H1 (cell line): ENCODE measurements at regions not wholly inside any gene's neighbourhood (a gene's known extent, or its start where the extent isn't known, plus 50 kb on each side); places are given as distances from the start of the nearest gene placed in this dataset.

Experiments used
- CTCF ChIA-PET: fragments of 300-600 bp; sonication (Branson Sonifier 250); formaldehyde crosslinking; loops from one replicate; lab custom pipeline; 2021; ENCODE audit not compliant: partially characterized antibody; lab: Charles Lee
- POLR2A ChIA-PET: fragments of 300-600 bp; sonication (Branson Sonifier 250); formaldehyde crosslinking; loops from one replicate; lab custom pipeline; 2021; ENCODE audit warnings: inconsistent platforms; ENCODE audit not compliant: partially characterized antibody; lab: Charles Lee
- DNase-seq, 2 experiments: peaks; one replicate each; pipeline versions ENCODE4 v3.0.0 to v3.0.0-alpha.2; 2010 to 2022; ENCODE audit warnings: low spot score in 2 of 2, low read depth in 1 of 2, mixed read lengths in 1 of 2
- FAIRE-seq: peaks from 2 replicates; lab custom pipeline; 2011; peaks lifted over from hg19 to GRCh38; lab: Jason Lieb, UNC
- H2AFZ ChIP-seq: 2 replicates; pipeline ENCODE4 v1.8.1; 2012; ENCODE audit warnings: low read length, inconsistent platforms
- H2AK5ac ChIP-seq: 2 replicates; pipeline ENCODE4 v1.6.1; 2013; ENCODE audit warnings: low read depth, low read length
- H2BK120ac ChIP-seq: replicated peaks from 2 replicates; pipeline ENCODE3; 2013; ENCODE audit warnings: low read depth, low read length, inconsistent platforms
- H2BK12ac ChIP-seq: 2 replicates; pipeline ENCODE4 v1.6.1; 2013; ENCODE audit warnings: low read depth, low read length
- H2BK15ac ChIP-seq: 2 replicates; pipeline ENCODE4 v1.6.1; 2013; ENCODE audit warnings: low read length
- H2BK20ac ChIP-seq: 2 replicates; pipeline ENCODE4 v1.6.1; 2013; ENCODE audit warnings: low read length
- H2BK5ac ChIP-seq: 2 replicates; pipeline ENCODE4 v1.6.1; 2013; ENCODE audit warnings: low read depth, low read length
- H3K14ac ChIP-seq: 2 replicates; pipeline ENCODE4 v1.6.1; 2013; ENCODE audit warnings: inconsistent platforms; ENCODE audit not compliant: insufficient read length
- H3K18ac ChIP-seq: 2 replicates; pipeline ENCODE4 v1.6.1; 2013; ENCODE audit warnings: low read length; ENCODE audit errors: extremely low read depth
- H3K23ac ChIP-seq: 2 replicates; pipeline ENCODE4 v1.6.1; 2013; ENCODE audit warnings: inconsistent platforms; ENCODE audit not compliant: insufficient read length
- H3K23me2 ChIP-seq: 2 replicates; pipeline ENCODE4 v1.6.1; 2013; ENCODE audit warnings: low read depth, low read length
- H3K27ac ChIP-seq: 2 replicates; pipeline ENCODE4 v1.6.1; 2011; ENCODE audit warnings: low read depth, low read length, inconsistent platforms
- H3K27me3 ChIP-seq, 4 experiments: replicated peaks in 1 of 4; 1 replicate in 1 of 4; 2 replicates in 3 of 4; pipeline versions ENCODE4 v1.6.1 to v1.8.1; 2011 to 2013; ENCODE audit warnings: low read length in 3 of 4, mild to moderate bottlenecking in 3 of 4, inconsistent platforms in 2 of 4, mixed read lengths in 2 of 4, moderate library complexity in 1 of 4; ENCODE audit not compliant: control insufficient read depth in 3 of 4, insufficient read depth in 3 of 4; ENCODE audit errors: extremely low read depth in 1 of 4
- H3K36me3 ChIP-seq, 4 experiments: 2 replicates each; pipeline versions ENCODE4 v1.6.1 to v1.8.1; 2011 to 2013; ENCODE audit warnings: mild to moderate bottlenecking in 4 of 4, low read length in 3 of 4, moderate library complexity in 2 of 4, control low read depth in 1 of 4, inconsistent platforms in 1 of 4; ENCODE audit not compliant: insufficient read depth in 4 of 4, control insufficient read depth in 2 of 4
- H3K4ac ChIP-seq: replicated peaks from 2 replicates; pipeline ENCODE3; 2013; ENCODE audit warnings: low read length, low read depth, mixed read lengths, inconsistent platforms; ENCODE audit not compliant: insufficient read length
- H3K4me1 ChIP-seq, 4 experiments: replicated peaks in 1 of 4; 1 replicate in 1 of 4; 2 replicates in 3 of 4; pipeline versions ENCODE4 v1.6.1 to v1.8.1; 2011 to 2013; ENCODE audit warnings: low read length in 3 of 4, inconsistent platforms in 2 of 4, mixed read lengths in 1 of 4; ENCODE audit not compliant: insufficient read depth in 4 of 4, control insufficient read depth in 3 of 4
- H3K4me2 ChIP-seq, 2 experiments: 2 replicates each; pipeline versions ENCODE4 v1.6.1 to v1.8.1; 2011 to 2013; ENCODE audit warnings: low read depth in 2 of 2, low read length in 2 of 2, control low read depth in 1 of 2, inconsistent platforms in 1 of 2, mild to moderate bottlenecking in 1 of 2; ENCODE audit not compliant: insufficient read depth in 1 of 2
- H3K4me3 ChIP-seq, 4 experiments: fragments of 200-600, 300-600 bp in 1 of 4; sonication (generic), shearing (Covaris generic), sonication (Bioruptor Twin) in 1 of 4; 2 replicates each; pipeline versions ENCODE4 v1.5.1 to v1.8.1; 2011 to 2016; ENCODE audit warnings: low read length in 4 of 4, low read depth in 3 of 4, control low read depth in 2 of 4, inconsistent platforms in 2 of 4, mild to moderate bottlenecking in 2 of 4, mixed read lengths in 1 of 4, moderate library complexity in 1 of 4; ENCODE audit not compliant: insufficient read depth in 2 of 4; ENCODE audit errors: extremely low read depth in 1 of 4
- H3K56ac ChIP-seq: replicated peaks from 2 replicates; pipeline ENCODE3; 2013; ENCODE audit warnings: low read depth, mild to moderate bottlenecking, mixed read lengths, low read length, inconsistent platforms; ENCODE audit not compliant: insufficient read length
- H3K79me1 ChIP-seq: 2 replicates; pipeline ENCODE4 v1.6.1; 2013; ENCODE audit warnings: low read depth, low read length, control low read depth
- H3K79me2 ChIP-seq, 2 experiments: 2 replicates each; pipeline versions ENCODE4 v1.6.1 to v1.8.1; 2012 to 2013; ENCODE audit warnings: low read length in 2 of 2, mild to moderate bottlenecking in 2 of 2, inconsistent platforms in 1 of 2; ENCODE audit not compliant: insufficient read depth in 2 of 2, control insufficient read depth in 1 of 2
- H3K9ac ChIP-seq, 4 experiments: replicated peaks in 1 of 4; 1 replicate in 1 of 4; 2 replicates in 3 of 4; pipeline versions ENCODE4 v1.6.1 to v1.8.1; 2011 to 2013; ENCODE audit warnings: low read depth in 3 of 4, low read length in 3 of 4, control low read depth in 2 of 4, mild to moderate bottlenecking in 2 of 4, moderate library complexity in 2 of 4, inconsistent platforms in 1 of 4; ENCODE audit errors: extremely low read depth in 1 of 4
- H3K9me3 ChIP-seq, 2 experiments: 2 replicates each; pipeline versions ENCODE4 v1.6.1 to v1.8.1; 2012 to 2013; ENCODE audit warnings: mild to moderate bottlenecking in 2 of 2, moderate library complexity in 2 of 2, control low read depth in 1 of 2, inconsistent platforms in 1 of 2, low read depth in 1 of 2, low read length in 1 of 2, mixed read lengths in 1 of 2; ENCODE audit not compliant: insufficient read depth in 2 of 2
- H4K20me1 ChIP-seq, 2 experiments: replicated peaks in 1 of 2; 2 replicates each; pipeline versions ENCODE3 to v1.8.1; 2011 to 2013; ENCODE audit warnings: inconsistent platforms in 2 of 2, low read length in 2 of 2, mild to moderate bottlenecking in 1 of 2; ENCODE audit not compliant: insufficient read depth in 2 of 2, control insufficient read depth in 1 of 2
- H4K5ac ChIP-seq: 2 replicates; pipeline ENCODE4 v1.6.1; 2013; ENCODE audit warnings: low read length, low read depth, mixed read lengths, inconsistent platforms; ENCODE audit not compliant: insufficient read length
- H4K8ac ChIP-seq: 2 replicates; pipeline ENCODE4 v1.8.0; 2013; ENCODE audit warnings: mild to moderate bottlenecking, moderate library complexity, low read length, inconsistent platforms; ENCODE audit not compliant: insufficient read depth; ENCODE audit errors: extremely low read depth
- H4K91ac ChIP-seq: replicated peaks from 2 replicates; pipeline ENCODE3; 2013; ENCODE audit warnings: low read length, mixed read lengths, inconsistent platforms; ENCODE audit not compliant: insufficient read length
- ASH2L ChIP-seq: fragments of 200-600, 300-600 bp; sonication (generic); IDR thresholded peaks from one replicate; pipeline ENCODE4 v1.7.1; 2017; ENCODE audit warnings: low read length
- ATF3 ChIP-seq: IDR thresholded peaks from 2 replicates; pipeline ENCODE4 v1.6.1; 2011; ENCODE audit warnings: low read depth, mild to moderate bottlenecking, low read length; ENCODE audit not compliant: insufficient read depth
- CTCF ChIP-seq, 3 experiments: IDR thresholded peaks; 1 replicate in 2 of 3; 2 replicates in 1 of 3; pipeline versions ENCODE4 v1.5.1 to v1.6.1; 2011; ENCODE audit warnings: low read length in 3 of 3, mild to moderate bottlenecking in 3 of 3, inconsistent platforms in 2 of 3, low read depth in 1 of 3, moderate library complexity in 1 of 3; ENCODE audit not compliant: insufficient read depth in 1 of 3; ENCODE audit errors: control extremely low read depth in 1 of 3
- HDAC2 ChIP-seq, 2 experiments: fragments of 300-600 bp in 1 of 2; sonication (generic) in 1 of 2; IDR thresholded peaks; 2 replicates each; pipeline ENCODE4 v1.6.1; 2011 to 2012; ENCODE audit warnings: low read depth in 2 of 2, low read length in 2 of 2, mild to moderate bottlenecking in 2 of 2, moderate library complexity in 2 of 2, borderline replicate concordance in 1 of 2, inconsistent platforms in 1 of 2
- JUND ChIP-seq: IDR thresholded peaks from 2 replicates; pipeline ENCODE4 v1.6.1; 2011; ENCODE audit warnings: mild to moderate bottlenecking, improper control_type of control experiment, low read length
- POLR2A ChIP-seq, 2 experiments: IDR thresholded peaks; 1 replicate in 1 of 2; 2 replicates in 1 of 2; pipeline ENCODE4 v1.6.1; 2011; ENCODE audit warnings: low read depth in 2 of 2, low read length in 2 of 2, mild to moderate bottlenecking in 2 of 2; ENCODE audit errors: control extremely low read depth in 1 of 2
- RAD21 ChIP-seq, 2 experiments: IDR thresholded peaks in 1 of 2; conservative IDR thresholded peaks in 1 of 2; 2 replicates each; pipeline ENCODE4 v1.6.1; 2011; ENCODE audit warnings: low read depth in 2 of 2, low read length in 2 of 2, improper control_type of control experiment in 1 of 2, inconsistent platforms in 1 of 2, mild to moderate bottlenecking in 1 of 2, moderate library complexity in 1 of 2
- ZNF274 ChIP-seq: IDR thresholded peaks from 2 replicates; pipeline ENCODE4 v1.7.0; 2012; ENCODE audit warnings: low read length, borderline replicate concordance; ENCODE audit errors: extremely low read depth
- WGBS, 2 experiments: shearing (Covaris generic) in 1 of 2; methylation state at CpG; one replicate each; pipeline versions ENCODE4 v1.1.6 to v1.1.7; 2013 to 2015; ENCODE audit warnings: low lambda C conversion rate in 2 of 2, mixed read lengths in 2 of 2, inconsistent platforms in 1 of 2, low coverage in 1 of 2, missing lambda C conversion rate in 1 of 2; ENCODE audit not compliant: insufficient replicate concordance in 2 of 2, insufficient coverage in 1 of 2, insufficient read length in 1 of 2; ENCODE audit errors: extremely low coverage in 1 of 2, missing lambda C conversion rate in 1 of 2; 5-methylcytosine and 5-hydroxymethylcytosine counted together

- no peak overlapping the region for H3K4me3 ChIP-seq
- H3K79me2 ChIP-seq: no peaks in the 10 kb centered on the region
- H2BK5ac ChIP-seq: 0 out of 2 replicates have a peak overlapping the region, but pooled peaks have one; percentile 26
- 0 out of 2 replicates have a peak overlapping the region, but pooled peaks have one; percentile 65 for H2BK12ac ChIP-seq
- H4K8ac ChIP-seq: peak overlapping the region; percentile 29; the same call in 1 of the 2 replicates
- DNase-seq (peak in 1 of 2 experiments; percentile 59), FAIRE-seq (no peak)
- H3K14ac ChIP-seq: no peak overlapping the region
- H2BK15ac ChIP-seq: no peak overlapping the region
- 74% methylated on average over 9 of the region's 15 CpGs; no CpG with 5 or more reads in 1 of the 2 experiments for WGBS, 2 experiments
- H3K23me2 ChIP-seq: no peaks in the 10 kb centered on the region
- no peak overlapping the region for H4K5ac ChIP-seq
- H2BK120ac ChIP-seq: no peak overlapping the region
- no peaks in the 10 kb centered on the region for H4K20me1 ChIP-seq
- no peak overlapping the region for H3K9ac ChIP-seq
- H3K18ac ChIP-seq: no peak overlapping the region
- H3K56ac ChIP-seq: no peak overlapping the region
- CTCF ChIA-PET: interaction anchor here (0.8 to 1.8 kb wide), 8 partner anchors 8 to 671 kb away, joined by 3 to 9 read pairs (median 4); no protein-coding TSS in a partner anchor
- no peak overlapping the region for H2BK20ac ChIP-seq
- TF ChIP-seq JUND (no peak), ASH2L (no peak), ZNF274 (no peak), POLR2A (IDR thresholded peaks at IDR 0.05; ENCODE audit: control extremely low read depth in 1 of 2, low read depth in 2 of 2, low read length in 2 of 2) (no peak), ATF3 (no peak), RAD21 (IDR thresholded peaks at IDR 0.05 in 1 of 2, conservative IDR thresholded peaks at IDR 0.05 in 1 of 2; ENCODE audit: low read depth in 2 of 2, low read length in 2 of 2) (peak; percentile 16 to 38; a peak in 2 of 4 replicates), HDAC2 (IDR thresholded peaks at IDR 0.05; ENCODE audit: borderline replicate concordance in 1 of 2, low read depth in 2 of 2, low read length in 2 of 2) (no peak), CTCF (IDR thresholded peaks at IDR 0.05; ENCODE audit: control extremely low read depth in 1 of 3, insufficient read depth in 1 of 3, low read depth in 1 of 3, low read length in 3 of 3) (peak; percentile 36 to 52 (median 51))
- TF ChIP-seq, all 59 proteins: peak for 2
- Histone ChIP-seq H4K91ac (no peak overlapping the region), H3K36me3 (no peaks in the 10 kb centered on the region; a peak in 1 of 8 replicates), H3K27me3 (no peaks in the 10 kb centered on the region), H3K9me3 (peaks cover 0 to 2% of the 10 kb centered on the region in 2 experiments; a peak in 1 of 4 replicates), H2AFZ (no peak overlapping the region), H3K4ac (no peak overlapping the region), H3K4me1 (peaks cover 0 to 4% (median 1%) of the 10 kb centered on the region in 4 experiments; a peak in 1 of 7 replicates), H3K79me1 (no peaks in the 10 kb centered on the region), H3K23ac (no peak overlapping the region), H3K4me2 (no peak overlapping the region), H3K27ac (no peak overlapping the region), H2AK5ac (no peak overlapping the region)
- POLR2A ChIA-PET: interaction anchor here (1.2 kb wide), 1 partner anchor 9 kb away, joined by 3 read pairs; no protein-coding TSS in a partner anchor
These were observed 81.2 kb downstream of the C16orf95 start for GRCh38 chr16:87235810-87236515.
